ENCODE measurements at regions not wholly inside any gene's neighbourhood (a gene's known extent, or its start where the extent isn't known, plus 50 kb on each side); places are given as distances from the start of the nearest gene placed in this dataset.

GRCh38 chr3:72462595-72463011 is 385.6 kb downstream of the SHQ1 start:
- TF ChIP-seq CTCF (IDR thresholded peaks at IDR 0.05) (no peak), POLR2A (IDR thresholded peaks at IDR 0.05) (no peak)
